ENCODE measurements at regions not wholly inside any gene's neighbourhood (a gene's known extent, or its start where the extent isn't known, plus 50 kb on each side); places are given as distances from the start of the nearest gene placed in this dataset.
"Not testable (repeated sequence)": the region's sequence is repeated elsewhere in the genome, so short reads cannot be mapped to it uniquely, and the experiment has no call there.

DNA sequence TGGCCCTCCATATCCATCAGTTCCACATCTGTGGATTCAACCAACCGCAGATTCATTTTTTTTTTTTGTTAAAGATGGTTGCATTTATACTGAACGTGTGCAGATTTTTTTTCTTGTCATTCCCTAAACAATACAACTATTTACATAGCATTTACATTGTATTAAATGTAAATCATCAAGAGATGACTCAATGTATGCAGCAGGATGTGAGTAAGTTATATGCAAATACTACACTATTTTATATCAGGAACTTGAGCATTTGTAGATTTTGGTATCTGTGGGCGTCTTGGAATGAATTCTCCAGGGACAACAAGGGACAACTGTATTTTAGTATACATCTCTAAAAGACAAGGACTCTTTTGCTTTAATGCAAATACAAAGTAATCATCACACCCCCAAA, 299.2 kb upstream of the ZNF608 start:
- no peak for DNase-seq

DNA sequence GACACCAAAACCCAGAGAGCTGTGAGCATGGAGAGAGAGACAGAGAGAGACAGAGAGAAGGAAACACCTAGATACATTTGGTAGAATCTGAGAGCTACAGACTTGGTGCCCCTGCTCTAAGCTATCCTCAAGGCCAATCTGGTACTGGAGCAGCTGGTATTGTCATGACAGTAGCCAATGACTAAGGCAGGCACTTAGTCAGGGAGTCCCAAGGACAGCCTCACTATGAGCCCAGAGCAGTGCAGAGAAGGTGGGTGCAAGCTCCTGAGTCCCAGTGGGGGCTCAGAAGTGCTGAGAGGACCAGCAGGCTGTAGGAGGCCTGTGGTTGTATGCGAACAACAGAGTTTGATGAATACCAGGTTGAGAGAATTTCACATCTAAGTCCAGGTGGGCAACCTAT, 300.4 kb upstream of the ZNF608 start:
- DNase-seq = no peak

DNA sequence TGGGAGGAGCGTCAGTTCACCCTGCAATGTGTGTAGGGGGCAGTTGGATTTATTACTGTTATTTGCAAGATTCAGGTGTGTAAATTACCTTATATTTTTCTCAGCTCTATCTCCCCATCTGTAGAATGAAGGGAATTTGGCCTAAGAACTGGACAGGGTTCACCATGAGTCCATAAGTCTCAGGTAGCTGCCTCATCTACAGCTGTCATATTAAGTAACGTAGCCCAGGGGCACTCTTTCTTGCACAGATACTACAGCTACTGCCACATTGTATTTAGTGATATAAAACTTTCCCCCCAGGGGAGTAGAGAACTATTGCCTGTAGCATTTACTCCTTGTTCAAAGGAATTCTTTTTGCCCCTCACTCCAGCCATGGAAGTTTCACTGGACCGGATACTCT, 301.4 kb upstream of the ZNF608 start:
- no peak for DNase-seq

DNA sequence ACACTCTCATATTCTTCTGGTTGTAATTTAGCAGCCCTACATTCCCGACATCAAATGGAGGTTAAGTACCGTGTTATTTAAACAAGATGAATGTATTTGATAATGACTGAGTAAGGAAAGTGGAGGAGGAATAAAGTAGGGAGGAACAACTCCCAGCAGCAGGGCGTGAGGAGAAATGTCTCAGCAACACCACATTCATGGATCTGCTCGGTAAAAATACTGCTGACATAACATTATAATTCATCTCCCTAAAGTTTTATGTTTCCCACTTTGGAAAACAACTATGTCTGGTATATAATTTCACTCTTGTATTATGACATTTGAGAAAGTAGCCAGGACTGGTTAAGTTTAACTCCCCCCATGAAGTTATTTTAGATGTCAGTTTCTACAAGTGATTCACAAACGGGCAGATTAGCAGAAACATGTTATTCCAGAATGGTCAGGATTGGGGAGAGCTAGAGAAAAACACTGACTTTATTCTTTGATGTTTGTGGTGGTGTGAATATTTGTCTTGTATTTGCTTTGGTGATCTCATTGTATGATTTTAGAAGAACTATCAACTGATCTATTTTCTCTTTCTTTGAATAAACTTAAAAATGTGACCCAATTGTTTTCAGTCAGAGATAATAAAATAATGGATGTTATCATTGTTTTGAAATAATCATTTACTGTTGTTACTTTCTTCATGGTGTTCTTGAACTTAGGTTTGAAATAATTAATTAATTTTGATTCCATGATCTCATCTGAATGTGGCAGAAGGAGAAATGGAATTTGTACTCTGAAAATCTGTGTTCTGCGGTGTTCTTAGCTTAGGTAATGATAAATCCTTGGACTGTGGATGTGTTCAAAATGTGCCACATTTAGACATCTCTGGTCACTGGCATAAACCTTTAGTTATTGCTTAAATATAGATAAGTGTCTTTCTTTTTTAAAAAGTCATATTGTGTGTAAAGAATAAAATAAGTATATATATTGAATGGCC, 303.6 kb upstream of the ZNF608 start:
- no peak for DNase-seq

DNA sequence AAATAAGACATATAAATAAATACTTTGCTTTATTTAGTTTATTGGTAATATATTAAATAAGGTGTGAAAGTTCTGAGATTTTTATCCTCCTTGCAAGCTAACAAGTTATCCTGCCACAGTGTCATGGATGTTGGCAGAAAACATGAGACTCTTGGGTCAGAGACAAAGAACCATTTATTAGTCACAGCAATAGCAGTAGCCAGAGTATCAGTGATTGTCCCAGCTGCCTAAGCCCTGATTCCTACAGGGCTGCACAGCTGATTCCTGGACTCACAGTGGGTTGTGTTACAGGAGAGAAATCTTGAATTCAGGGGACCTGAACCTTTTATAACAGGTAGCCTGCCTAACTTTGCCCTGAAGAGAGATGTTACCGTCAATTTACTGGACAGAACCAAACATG, 304.5 kb upstream of the ZNF608 start:
- DNase-seq = no peak

DNA sequence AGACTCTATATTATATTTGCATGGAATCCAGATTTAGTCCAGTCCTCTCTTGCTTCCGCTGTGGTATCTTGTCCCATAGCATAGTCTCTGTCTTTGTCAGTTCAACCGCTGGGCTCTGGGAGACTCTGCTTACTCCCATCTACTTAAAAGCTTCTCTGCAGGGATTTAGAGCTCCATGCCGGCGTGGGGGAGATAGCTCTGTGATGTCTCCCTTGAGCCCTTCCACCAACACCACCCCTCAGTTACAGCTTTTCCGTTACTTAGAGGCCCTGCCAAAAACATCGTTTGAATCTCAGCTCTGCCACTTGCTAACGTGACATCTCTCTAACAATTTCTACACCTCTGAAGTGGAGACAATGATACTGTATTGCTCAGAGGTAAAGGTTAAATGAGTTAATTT, 306.1 kb upstream of the ZNF608 start:
- no peak for DNase-seq

DNA sequence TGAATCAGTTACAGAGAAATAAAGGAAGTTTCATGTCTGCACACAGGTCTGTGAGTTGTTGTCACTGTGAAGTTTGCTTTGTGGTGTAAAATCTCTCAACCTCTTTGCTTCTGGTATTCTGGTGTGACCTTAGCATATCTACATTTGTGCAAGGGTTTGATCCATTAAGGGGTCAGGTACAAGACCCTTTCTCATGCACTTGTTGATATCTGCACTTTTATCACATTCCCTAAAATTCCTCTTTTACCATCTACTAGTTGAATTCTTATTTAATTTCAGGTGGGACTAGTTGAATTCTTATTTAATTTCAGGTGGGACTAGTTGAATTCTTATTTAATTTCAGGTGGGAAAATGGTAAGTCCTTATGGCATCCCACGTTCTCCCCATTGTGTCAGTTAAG, 306.7 kb upstream of the ZNF608 start:
- DNase-seq = no peak

DNA sequence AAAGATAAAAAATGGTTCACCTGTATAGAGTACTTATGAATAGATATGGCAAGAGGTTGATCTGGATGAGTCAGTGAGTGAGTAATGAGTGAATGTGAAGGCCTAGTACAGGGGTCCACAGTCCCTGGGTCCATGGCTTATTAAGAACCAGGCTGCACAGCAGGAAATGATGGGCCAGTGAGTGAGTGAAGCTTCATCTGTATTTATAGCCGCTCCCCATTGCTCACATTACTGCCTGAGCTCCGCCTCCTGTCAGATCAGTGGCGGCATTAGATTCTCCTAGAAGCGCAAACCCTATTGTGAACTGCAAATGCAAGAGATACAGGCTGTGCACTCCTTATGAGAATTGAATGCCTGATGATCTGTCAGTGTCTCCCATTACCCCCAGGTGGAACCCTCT, 307.7 kb upstream of the ZNF608 start:
- DNase-seq = no peak

DNA sequence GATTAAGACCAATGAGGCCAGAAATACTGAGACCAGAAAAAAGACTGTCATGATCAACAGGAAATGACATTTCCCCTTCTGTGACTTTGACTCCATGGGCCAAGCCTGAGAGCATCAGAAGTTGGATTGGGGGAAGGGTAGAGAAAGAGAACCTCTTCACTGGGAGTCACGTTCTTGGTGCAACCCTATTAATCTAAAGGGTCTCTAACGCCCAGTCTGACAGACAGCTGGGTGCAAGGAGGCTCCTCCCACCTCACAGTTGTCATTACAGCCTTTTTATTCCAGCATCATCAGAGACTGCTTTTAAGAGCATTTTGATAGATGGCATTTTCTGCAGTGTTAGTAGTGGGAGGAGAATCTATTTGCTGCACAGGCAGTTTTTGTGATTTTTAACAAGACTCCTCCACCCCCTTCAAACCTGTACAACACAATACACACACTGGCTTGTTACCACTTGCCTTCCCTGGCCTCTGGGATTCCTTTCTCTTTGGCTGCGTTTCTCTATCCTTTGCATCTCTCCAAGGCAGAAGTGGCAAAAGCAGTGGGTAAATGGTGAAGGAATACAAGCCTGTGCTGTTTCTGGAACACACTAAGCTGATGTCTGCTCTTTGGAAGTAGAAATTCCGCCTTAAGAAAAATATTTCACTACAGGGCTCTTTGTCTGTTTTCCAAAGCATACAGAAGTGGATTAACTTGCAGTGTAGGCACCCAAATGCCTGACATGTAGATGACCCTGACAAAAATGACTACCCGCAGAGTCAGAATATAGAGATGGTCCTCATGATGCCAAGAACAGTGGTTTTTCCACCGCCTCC, 310.4 kb upstream of the ZNF608 start:
- no peak for DNase-seq

DNA sequence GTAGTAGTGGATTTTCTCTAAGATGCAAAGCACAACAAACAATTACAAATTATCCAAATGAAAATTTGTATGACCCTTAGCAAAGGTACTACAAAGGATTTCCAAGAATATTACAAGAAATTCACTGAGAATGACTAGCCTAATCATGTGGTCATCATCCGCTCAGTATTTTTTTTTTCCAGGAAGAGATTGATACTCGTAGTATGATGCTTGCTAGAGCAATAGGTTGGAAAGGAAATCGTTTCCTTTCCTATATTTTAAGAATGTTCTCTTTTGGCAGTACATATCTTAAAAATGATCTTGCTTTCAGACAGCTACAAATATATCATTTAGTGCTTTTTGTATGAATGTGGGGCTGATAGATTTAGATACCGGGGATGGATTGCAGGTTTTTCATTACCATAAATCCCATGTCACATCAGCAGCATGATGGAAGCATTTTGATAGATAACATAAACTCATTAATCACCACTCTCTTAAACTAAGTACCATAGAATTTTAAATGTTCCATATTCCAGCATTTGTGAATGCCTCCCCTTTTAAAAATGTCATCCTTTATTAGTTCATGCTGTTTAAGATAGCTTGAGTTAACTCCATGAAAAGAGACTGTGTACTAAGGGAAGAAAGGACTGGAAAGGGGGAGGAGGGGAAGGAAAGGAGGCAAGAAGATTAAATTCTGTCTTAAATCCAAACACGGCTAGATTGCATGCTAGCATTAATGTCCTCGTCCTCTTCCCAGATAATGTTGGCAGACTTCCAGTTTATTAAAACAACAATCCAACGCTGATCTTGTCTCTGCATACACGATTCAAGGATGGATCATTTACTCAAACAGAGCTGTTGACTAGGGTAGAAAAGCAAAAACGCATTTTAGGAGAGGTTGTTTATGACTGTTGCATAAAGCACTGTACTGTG, 311.7 kb upstream of the ZNF608 start:
- DNase-seq = no peak

DNA sequence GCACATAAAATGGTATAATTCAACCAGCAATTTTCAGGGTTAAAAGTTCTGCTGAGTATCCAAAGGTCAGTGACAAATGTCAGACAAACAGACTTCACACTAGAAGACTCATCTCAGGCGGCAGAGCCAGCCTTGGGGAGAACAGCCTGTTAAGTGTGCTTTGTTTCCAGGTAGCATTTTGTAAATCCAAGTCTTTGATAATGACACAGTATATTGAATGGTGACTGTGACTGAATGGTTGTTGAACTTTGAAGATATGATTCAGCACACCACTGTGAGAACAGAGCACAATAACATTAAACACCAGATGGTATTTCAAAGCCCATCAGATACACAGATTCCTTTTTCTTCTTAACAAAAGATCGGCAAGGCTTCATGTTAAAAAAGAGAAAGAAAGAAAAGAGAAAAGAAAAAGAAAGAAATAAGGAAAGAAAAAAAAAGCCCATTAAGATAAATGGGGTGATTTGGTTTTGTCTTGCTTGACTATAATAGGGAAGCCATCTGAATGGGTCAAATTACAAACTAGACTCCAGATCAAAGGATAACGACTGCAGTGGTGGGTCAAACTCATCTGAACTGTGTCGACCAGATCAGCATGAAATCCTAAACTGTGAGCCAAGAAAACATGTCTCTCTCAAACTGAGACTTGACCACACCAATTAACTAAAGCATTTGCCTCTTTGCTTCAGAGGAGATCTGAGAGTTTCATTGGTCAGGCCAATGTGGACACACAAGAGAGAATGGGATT, 313.0 kb upstream of the ZNF608 start:
- DNase-seq = no peak

DNA sequence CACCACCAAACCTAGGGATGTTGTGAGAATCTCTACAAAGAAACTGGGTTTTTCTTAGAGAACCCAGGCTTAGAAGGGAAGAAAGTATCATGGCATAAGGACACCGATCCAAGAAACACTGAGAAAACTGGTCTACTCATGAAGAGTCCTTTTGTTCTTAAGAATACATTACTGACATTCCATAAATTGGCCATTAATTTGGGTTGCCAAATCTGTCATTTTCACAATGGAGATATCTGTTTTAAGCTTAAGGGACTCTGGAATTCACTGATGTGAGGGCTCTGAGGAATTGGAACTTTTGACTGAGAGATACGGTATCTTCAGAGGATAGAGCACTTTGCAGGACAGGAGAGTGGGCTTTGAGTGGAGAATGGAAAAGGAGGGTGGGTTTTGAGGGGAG, 315.3 kb upstream of the ZNF608 start:
- DNase-seq = no peak

DNA sequence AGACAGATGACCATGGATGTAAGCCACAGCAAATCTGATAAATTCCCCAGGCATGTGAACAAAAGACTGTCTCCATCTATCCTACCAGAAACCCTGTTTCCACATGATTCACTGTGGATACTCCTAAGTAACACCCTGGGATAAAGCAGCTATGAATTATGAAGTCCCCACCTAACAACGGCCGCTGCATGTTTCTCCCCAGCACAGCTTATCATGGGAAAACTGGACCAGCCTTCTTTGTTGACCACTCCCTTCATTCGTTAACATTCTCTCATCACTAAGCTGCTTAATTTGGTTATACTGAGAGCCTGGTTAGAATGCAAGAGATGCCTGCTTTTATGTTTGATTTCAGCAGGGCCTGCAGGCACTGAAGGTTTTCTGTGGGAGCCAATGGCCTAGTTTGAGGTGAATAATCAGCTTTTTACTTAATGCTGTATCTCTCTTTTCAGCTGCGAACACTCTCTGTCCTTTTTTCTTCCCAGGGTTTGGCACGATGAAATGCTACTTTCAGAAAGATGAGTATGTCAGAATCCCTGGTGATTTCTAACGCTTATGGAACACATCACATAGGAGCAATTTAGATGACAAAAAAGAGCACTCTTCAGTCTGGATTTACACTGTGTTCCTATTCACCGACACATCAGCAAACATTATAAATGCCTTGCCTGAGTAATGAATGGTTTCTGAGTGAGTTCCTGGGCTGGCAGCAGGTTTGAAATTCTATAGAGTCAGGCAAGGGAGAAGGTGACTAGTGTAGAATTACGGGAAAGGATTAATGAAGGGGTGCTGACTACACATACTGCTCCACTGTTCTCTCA, 318.4 kb upstream of the ZNF608 start:
- no peak for DNase-seq

DNA sequence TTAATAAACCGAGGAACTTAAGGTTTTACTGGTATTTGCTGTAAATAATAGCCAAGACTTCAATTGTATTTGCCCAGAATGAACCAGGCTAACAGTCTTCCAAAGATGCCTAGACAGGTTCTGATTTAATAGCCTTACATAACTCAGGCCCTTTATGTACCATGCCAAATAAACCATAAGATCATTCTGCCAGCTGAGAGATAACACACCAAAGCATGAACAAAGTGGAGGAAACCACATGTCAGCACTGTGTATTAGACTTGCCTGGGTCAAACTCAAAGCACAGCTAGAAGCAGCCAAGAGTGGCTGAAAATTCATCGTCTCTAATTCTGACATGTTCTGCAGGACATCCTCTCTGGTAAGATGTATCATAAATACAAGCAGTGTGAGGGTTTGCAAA, 319.3 kb upstream of the ZNF608 start:
- DNase-seq = no peak

DNA sequence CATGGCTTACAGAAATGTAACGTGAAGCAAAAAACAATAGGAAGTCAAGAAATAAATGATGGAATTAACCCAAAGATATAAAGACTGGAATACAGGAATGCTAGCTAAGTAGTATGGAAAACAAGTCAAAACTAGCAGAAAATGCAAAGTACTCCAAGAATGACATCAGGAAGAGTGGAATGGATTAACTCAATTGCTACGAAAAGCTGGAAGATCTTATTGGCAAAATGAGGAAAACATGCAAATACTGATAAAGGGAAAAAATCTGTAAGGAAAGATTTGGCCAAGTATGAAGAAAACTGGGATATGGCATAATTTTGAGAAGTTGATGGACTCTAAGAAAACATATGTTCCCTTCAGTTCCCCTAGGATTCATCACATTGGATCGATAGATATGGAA, 324.5 kb upstream of the ZNF608 start:
- DNase-seq = no peak

DNA sequence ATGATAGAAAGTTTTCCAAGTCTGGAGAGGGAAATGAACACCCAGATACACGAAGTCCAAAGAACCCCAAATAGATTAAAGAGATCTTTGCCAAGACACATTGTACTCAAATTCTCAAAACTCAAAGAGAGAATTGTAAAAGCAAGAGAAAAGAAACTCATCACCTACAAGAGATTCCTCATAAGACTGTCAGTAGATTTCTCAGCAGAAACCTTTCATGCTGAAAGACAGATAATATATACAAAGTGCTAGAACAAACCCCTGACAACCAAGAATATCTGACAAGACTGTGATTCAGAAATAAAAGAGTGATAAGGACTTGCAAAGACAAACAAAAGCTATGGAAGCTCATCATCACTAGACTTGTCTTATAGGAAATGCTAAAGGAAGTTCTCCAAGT, 326.7 kb upstream of the ZNF608 start:
- no peak for DNase-seq

DNA sequence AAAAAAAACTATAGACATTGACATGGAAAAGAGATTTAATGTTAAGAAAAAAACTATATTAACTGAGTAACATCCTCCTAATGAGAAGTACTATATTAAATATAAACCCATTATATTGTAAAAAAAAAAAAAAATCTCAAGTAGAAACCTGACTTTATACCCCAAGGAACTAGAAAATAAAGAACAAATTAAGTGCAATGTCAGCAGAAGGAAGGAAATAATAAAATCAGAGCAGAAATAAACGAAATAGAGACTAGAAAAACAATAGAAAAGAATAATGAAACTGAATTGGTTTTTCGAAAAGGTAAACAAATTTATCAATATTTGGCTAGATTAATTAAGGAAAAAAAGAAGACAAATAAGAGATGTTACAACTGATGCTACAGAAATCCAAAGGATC, 329.1 kb upstream of the ZNF608 start:
- DNase-seq = no peak

DNA sequence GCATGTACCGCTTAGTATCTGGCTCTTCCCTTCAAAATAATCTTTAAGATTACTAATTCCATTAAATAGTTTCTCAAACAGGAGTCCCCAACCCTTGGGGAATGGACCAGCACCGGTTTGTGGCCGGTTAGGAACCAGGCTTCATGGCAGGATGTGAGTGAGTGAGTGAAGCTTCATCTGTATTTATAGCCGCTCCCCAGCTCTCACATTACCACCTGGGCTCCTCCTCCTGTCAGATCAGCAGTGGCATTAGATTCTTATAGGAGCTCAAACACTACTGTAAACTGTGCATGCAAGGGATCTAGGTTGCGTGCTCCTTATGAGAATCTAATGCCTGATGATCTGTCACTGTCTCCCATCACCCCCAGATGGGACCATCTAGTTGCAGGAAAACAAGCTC, 332.6 kb upstream of the ZNF608 start:
- not testable (repeated sequence) for DNase-seq

DNA sequence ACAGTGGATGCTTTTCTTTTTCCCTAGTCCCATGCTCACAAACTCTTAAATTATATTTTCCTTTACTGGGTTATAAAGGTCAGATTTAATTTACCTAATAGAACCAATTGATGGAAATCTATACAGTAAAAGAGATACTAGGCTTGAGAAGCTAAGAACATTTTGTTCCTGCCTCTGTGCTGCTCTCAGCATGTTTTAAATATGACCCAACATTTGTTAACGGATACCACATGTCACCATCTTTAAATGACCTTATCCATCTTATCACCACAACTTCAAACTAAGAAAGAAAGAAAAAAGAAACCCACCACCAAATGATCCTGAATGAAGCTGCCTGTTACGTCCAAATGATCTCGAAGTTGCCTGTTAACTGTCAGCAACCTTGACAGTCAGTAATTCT, 334.7 kb upstream of the ZNF608 start:
- no peak for DNase-seq

DNA sequence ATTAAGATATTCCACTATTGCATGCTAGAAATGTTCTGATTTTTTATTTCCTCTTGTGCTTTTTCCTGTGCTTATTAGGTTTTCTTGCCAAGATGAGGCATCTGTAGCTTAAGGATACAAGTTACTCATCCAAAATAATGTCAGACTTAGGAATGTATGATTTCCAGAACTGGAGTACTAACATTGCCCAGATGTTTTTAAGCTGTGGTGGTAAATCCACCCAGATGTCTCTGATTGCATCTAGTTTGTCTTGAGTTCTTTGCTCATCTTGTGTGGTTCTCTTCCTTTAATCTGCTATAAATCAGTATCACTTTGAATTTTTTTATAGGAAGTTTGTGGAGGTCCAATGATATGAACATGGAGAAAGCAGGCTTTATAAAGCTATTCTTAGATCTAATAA, 337.5 kb upstream of the ZNF608 start:
- DNase-seq = no peak

Measured in left kidney (tissue), 1 donor.